HCT116 (cell line): ENCODE measurements at regions not wholly inside any gene's neighbourhood (a gene's known extent, or its start where the extent isn't known, plus 50 kb on each side); places are given as distances from the start of the nearest gene placed in this dataset.

Experiments
- ATAC-seq: fragments of 200-7000 bp; cut with Tn5 transposase; 2 replicates; pipeline ENCODE4 v1.9.1; 2020; ENCODE audit warnings: mild to moderate bottlenecking, moderate library complexity
- BruUV-seq: library from RNA; stranded (reverse); fragments of 400-500 nt; replicated peaks from 2 replicates; lab custom pipeline; 2021; lab: Mats Ljungman, UMichigan
- CTCF ChIA-PET: fragments of 300-600 bp; sonication (Branson Sonifier 250); formaldehyde crosslinking; loops from one replicate; lab custom pipeline; 2021; ENCODE audit warnings: antibody characterized with exemption; lab: Charles Lee
- POLR2A ChIA-PET: fragments of 300-600, 350-600 bp; sonication (Branson Sonifier 250); formaldehyde crosslinking; loops from one replicate; lab custom pipeline; 2021; ENCODE audit warnings: antibody characterized with exemption; lab: Charles Lee
- RAD21 ChIA-PET, 2 experiments: fragments of 300-600 bp; sonication (Branson Sonifier 250); formaldehyde crosslinking; loops; one replicate each; lab custom pipeline; 2023; ENCODE audit warnings: low total read pairs in 2 of 2; ENCODE audit not compliant: uncharacterized antibody in 2 of 2, unreplicated experiment in 2 of 2, low non-redundant PET in 1 of 2; lab: Charles Lee
- DNase-seq: peaks from one replicate; pipeline ENCODE4 v3.0.0-alpha.2; 2010; ENCODE audit warnings: low read depth, low spot score
- H2AFZ ChIP-seq: fragments of 200-600 bp; shearing (Covaris generic), sonication (generic); 2 replicates; pipeline ENCODE4 v1.6.1; 2017; ENCODE audit warnings: low read depth, mixed run types, mixed read lengths, antibody characterized with exemption, low read length; ENCODE audit not compliant: poor library complexity, severe bottlenecking
- H3K27ac ChIP-seq: 2 replicates; pipeline ENCODE4 v1.5.1; 2012; ENCODE audit warnings: low read depth, low read length
- H3K27me3 ChIP-seq: fragments of 200-600 bp; sonication (generic); 2 replicates; pipeline ENCODE4 v1.6.1; 2016; ENCODE audit warnings: mixed run types, low read length, mixed read lengths; ENCODE audit not compliant: insufficient read depth
- H3K36me3 ChIP-seq, 2 experiments: fragments of 200-500 bp in 1 of 2; fragments of 200-600 bp in 1 of 2; sonication (Bioruptor generic) in 1 of 2; sonication (generic) in 1 of 2; 2 replicates each; pipeline versions ENCODE4 v1.5.1 to v1.6.1; 2014 to 2016; ENCODE audit warnings: low read length in 2 of 2, inconsistent platforms in 1 of 2, mixed read lengths in 1 of 2, mixed run types in 1 of 2; ENCODE audit not compliant: insufficient read depth in 2 of 2, control insufficient read depth in 1 of 2
- H3K4me1 ChIP-seq, 2 experiments: fragments of 200-600 bp in 1 of 2; sonication (generic) in 1 of 2; 2 replicates each; pipeline versions ENCODE4 v1.5.1 to v1.6.1; 2012 to 2017; ENCODE audit warnings: low read length in 2 of 2, inconsistent platforms in 1 of 2, mild to moderate bottlenecking in 1 of 2, mixed read lengths in 1 of 2, mixed run types in 1 of 2, moderate library complexity in 1 of 2; ENCODE audit not compliant: insufficient read depth in 2 of 2, control insufficient read depth in 1 of 2
- H3K4me2 ChIP-seq: fragments of 200-600 bp; sonication (generic); 2 replicates; pipeline ENCODE4 v1.6.1; 2017; ENCODE audit warnings: mixed run types, low read length, mixed read lengths
- H3K4me3 ChIP-seq, 2 experiments: fragments of 200-600 bp in 1 of 2; sonication (generic) in 1 of 2; replicated peaks in 1 of 2; 2 replicates each; pipeline ENCODE4 v1.5.1; 2011 to 2016; ENCODE audit warnings: low read length in 2 of 2, control low read depth in 1 of 2, low read depth in 1 of 2, mild to moderate bottlenecking in 1 of 2, mixed read lengths in 1 of 2, mixed run types in 1 of 2
- H3K79me2 ChIP-seq: fragments of 200-600 bp; sonication (generic); 2 replicates; pipeline ENCODE4 v1.6.1; 2017; ENCODE audit warnings: mild to moderate bottlenecking, mixed run types, low read length, moderate library complexity, mixed read lengths; ENCODE audit not compliant: insufficient read depth
- H3K9ac ChIP-seq: fragments of 200-600 bp; sonication (generic); 2 replicates; pipeline ENCODE4 v1.6.1; 2016; ENCODE audit warnings: low read length, mixed read lengths
- H3K9me2 ChIP-seq: fragments of 200-600 bp; sonication (generic), shearing (Covaris generic); 2 replicates; pipeline ENCODE4 v1.6.1; 2017; ENCODE audit warnings: mixed run types, mild to moderate bottlenecking, moderate library complexity; ENCODE audit not compliant: insufficient read depth
- H3K9me3 ChIP-seq, 2 experiments: fragments of 200-500 bp in 1 of 2; fragments of 200-600 bp in 1 of 2; sonication (Bioruptor generic) in 1 of 2; sonication (generic) in 1 of 2; 2 replicates each; pipeline ENCODE4 v1.6.1; 2014 to 2017; ENCODE audit warnings: low read length in 2 of 2, mixed read lengths in 2 of 2, inconsistent platforms in 1 of 2, low read depth in 1 of 2, mild to moderate bottlenecking in 1 of 2, mixed run types in 1 of 2, moderate library complexity in 1 of 2; ENCODE audit not compliant: control insufficient read depth in 1 of 2, insufficient read depth in 1 of 2
- H4K20me1 ChIP-seq: fragments of 200-600 bp; sonication (generic), shearing (Covaris generic); 2 replicates; pipeline ENCODE4 v1.6.1; 2017; ENCODE audit warnings: mixed run types, mild to moderate bottlenecking, moderate library complexity; ENCODE audit not compliant: insufficient read depth
- CBX3 ChIP-seq: IDR thresholded peaks from 2 replicates; pipeline ENCODE4 v1.6.1; 2012; ENCODE audit warnings: low read depth
- CEBPB ChIP-seq: IDR thresholded peaks from 2 replicates; pipeline ENCODE4 v1.6.1; 2012; ENCODE audit warnings: low read depth
- EGR1 ChIP-seq: IDR thresholded peaks from 2 replicates; pipeline ENCODE4 v1.6.1; 2012; ENCODE audit warnings: low read depth
- ELF1 ChIP-seq: IDR thresholded peaks from 2 replicates; pipeline ENCODE4 v1.6.1; 2012; ENCODE audit warnings: low read depth, borderline replicate concordance
- EZH2 ChIP-seq: fragments of 200-600 bp; sonication (generic); IDR thresholded peaks from 2 replicates; pipeline ENCODE4 v1.6.1; 2017; ENCODE audit warnings: antibody characterized with exemption, mixed run types
- EZH2phosphoT487 ChIP-seq: fragments of 200-600 bp; IDR thresholded peaks from 2 replicates; pipeline ENCODE4 v1.6.1; 2018; ENCODE audit warnings: antibody characterized with exemption, borderline replicate concordance
- JUND ChIP-seq: IDR thresholded peaks from 2 replicates; pipeline ENCODE4 v1.6.1; 2012
- POLR2A ChIP-seq: IDR thresholded peaks from 2 replicates; pipeline ENCODE4 v1.7.0; 2011; ENCODE audit warnings: borderline replicate concordance; ENCODE audit not compliant: insufficient read depth, insufficient read length; ENCODE audit errors: extremely low read depth
- RAD21 ChIP-seq: IDR thresholded peaks from 2 replicates; pipeline ENCODE4 v1.6.1; 2012; ENCODE audit warnings: low read depth, mild to moderate bottlenecking
- SIN3A ChIP-seq: IDR thresholded peaks from 2 replicates; pipeline ENCODE4 v1.6.1; 2012; ENCODE audit warnings: low read depth
- SP1 ChIP-seq: IDR thresholded peaks from 2 replicates; pipeline ENCODE4 v1.6.1; 2012; ENCODE audit warnings: low read depth
- TCF7L2 ChIP-seq: IDR thresholded peaks from 2 replicates; pipeline ENCODE4 v1.7.0; 2011; ENCODE audit warnings: borderline replicate concordance, inconsistent platforms; ENCODE audit not compliant: insufficient read depth, insufficient read length; ENCODE audit errors: extremely low read depth
- YY1 ChIP-seq: IDR thresholded peaks from 2 replicates; pipeline ENCODE4 v1.6.1; 2011; ENCODE audit warnings: low read length, low read depth, moderate library complexity, mild to moderate bottlenecking; ENCODE audit not compliant: insufficient replicate concordance; ENCODE audit errors: extremely low read depth
- ZFX ChIP-seq: fragments of 450-650 bp; IDR thresholded peaks from 2 replicates; pipeline ENCODE4 v1.6.1; 2017
- ZNF274 ChIP-seq: fragments of 200-500 bp; sonication (Bioruptor generic); IDR thresholded peaks from 2 replicates; pipeline ENCODE4 v1.6.1; 2014; ENCODE audit warnings: mild to moderate bottlenecking, low read depth, low read length, inconsistent platforms
- intact Hi-C: fragments of 100-400 bp; cut with micrococcal nuclease; formaldehyde crosslinking; loops from 2 replicates; pipeline ENCODE4 v1.10.0; 2022
- TF ChIP-seq, protein P1 (sequence below): IDR thresholded peaks from 2 replicates; pipeline ENCODE4 v1.6.1; 2012
- TF ChIP-seq, protein P2 (sequence below): IDR thresholded peaks from 2 replicates; pipeline ENCODE4 v1.6.1; 2011; ENCODE audit warnings: mild to moderate bottlenecking, low read length, moderate library complexity; ENCODE audit not compliant: insufficient replicate concordance; ENCODE audit errors: extremely low read depth
- TF ChIP-seq, protein P3 (sequence below), 3 experiments: fragments of 200-600 bp in 1 of 3; sonication (generic) in 1 of 3; IDR thresholded peaks in 2 of 3; conservative IDR thresholded peaks in 1 of 3; 2 replicates each; pipeline ENCODE4 v1.5.1; 2012 to 2017; ENCODE audit warnings: low read depth in 2 of 3, low read length in 2 of 3, antibody characterized with exemption in 1 of 3, borderline replicate concordance in 1 of 3, control low read depth in 1 of 3, mild to moderate bottlenecking in 1 of 3, mixed read lengths in 1 of 3, mixed run types in 1 of 3, moderate library complexity in 1 of 3; ENCODE audit not compliant: insufficient read depth in 1 of 3
- TF ChIP-seq, protein P4 (sequence below): IDR thresholded peaks from 2 replicates; pipeline ENCODE4 v1.6.1; 2012

DNA sequence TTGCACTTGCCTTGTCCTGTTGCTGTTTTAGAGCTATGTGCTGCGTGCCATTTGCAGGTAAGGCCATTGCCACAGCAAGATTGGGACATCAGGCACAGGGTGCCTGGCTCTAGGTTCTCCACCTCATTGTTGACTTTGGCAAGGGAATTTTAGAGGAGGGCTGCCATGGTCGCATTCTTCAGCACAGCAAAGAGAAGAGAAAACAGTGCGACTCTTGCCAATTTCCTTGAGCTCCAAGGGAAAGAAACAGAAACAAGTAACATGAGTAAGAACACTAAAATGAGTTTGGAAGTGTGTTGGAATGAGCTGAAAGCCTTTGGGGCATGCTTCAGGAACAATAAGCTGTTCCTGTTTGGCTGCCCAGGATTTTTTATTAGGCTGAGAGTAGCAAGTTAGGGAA is 188.1 kb upstream of the IL12B start:
- Histone ChIP-seq H3K4me1 (peaks cover 0 to 11% of the 10 kb centered on the region in 2 experiments; a peak in 2 of 4 replicates), H3K4me3 (no peak overlapping the region), H3K9ac (no peak overlapping the region), H2AFZ (no peak overlapping the region), H3K27ac (no peak overlapping the region), H4K20me1 (no peaks in the 10 kb centered on the region), H3K36me3 (no peaks in the 10 kb centered on the region), H3K79me2 (no peaks in the 10 kb centered on the region), H3K9me3 (no peaks in the 10 kb centered on the region), H3K27me3 (no peaks in the 10 kb centered on the region), H3K4me2 (no peak overlapping the region), H3K9me2 (no peaks in the 10 kb centered on the region)
- intact Hi-C loops: loop anchor here (5.0 kb wide), 1 partner anchor 164 kb away; no protein-coding TSS in a partner anchor
- TF ChIP-seq ZFX: no peak
- TF ChIP-seq EZH2: no peak
- TF ChIP-seq, protein P1, sequence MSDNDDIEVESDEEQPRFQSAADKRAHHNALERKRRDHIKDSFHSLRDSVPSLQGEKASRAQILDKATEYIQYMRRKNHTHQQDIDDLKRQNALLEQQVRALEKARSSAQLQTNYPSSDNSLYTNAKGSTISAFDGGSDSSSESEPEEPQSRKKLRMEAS: no peak
- ChIA-PET CTCF (interaction anchor here (1.3 kb wide), 1 partner anchor 15 kb away, joined by 3 read pairs; no protein-coding TSS in a partner anchor), RAD21 (no interaction called here), POLR2A (no interaction called here)
- BruUV-seq: no TSS peak
- DNase-seq (no peak), ATAC-seq (no peak)

DNA sequence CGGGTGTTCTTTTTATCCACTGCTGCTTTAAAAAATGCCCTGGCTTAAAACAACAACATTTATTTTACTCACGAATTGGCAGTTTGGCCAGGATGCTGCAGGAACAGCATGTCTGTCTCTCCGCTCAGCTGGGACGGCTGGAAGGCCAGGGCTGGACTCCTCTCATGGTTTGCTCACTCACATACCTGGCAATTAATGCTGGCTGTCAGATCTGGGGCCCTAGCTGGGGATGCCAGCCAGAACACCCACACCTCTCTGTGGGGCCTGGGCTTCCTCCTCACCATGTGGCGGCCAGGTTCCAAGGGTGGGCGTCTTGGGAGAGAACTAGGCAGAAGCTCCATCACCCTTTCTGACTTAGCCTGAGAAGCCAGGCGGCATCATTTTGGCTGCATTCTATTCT is 189.1 kb upstream of the IL12B start:
- no TSS peak for BruUV-seq
- intact Hi-C loops: loop anchor here (5.0 kb wide), 1 partner anchor 163 kb away; no protein-coding TSS in a partner anchor
- Histone ChIP-seq H3K9me2 (no peaks in the 10 kb centered on the region), H3K4me3 (no peak overlapping the region), H3K27me3 (no peaks in the 10 kb centered on the region), H3K4me2 (no peak overlapping the region), H3K4me1 (peaks cover 0 to 11% of the 10 kb centered on the region in 2 experiments; a peak in 2 of 4 replicates), H3K79me2 (no peaks in the 10 kb centered on the region), H3K36me3 (no peaks in the 10 kb centered on the region), H3K27ac (no peak overlapping the region), H3K9ac (no peak overlapping the region), H3K9me3 (no peaks in the 10 kb centered on the region), H2AFZ (no peak overlapping the region), H4K20me1 (no peaks in the 10 kb centered on the region)
- POLR2A ChIA-PET: no interaction called here
- DNase-seq: no peak
- ATAC-seq: no peak
- RAD21 ChIA-PET: no interaction called here
- CTCF ChIA-PET: no interaction called here
- no peak for TF ChIP-seq EZH2phosphoT487
- no peak for TF ChIP-seq YY1
- TF ChIP-seq ELF1: no peak
- TF ChIP-seq RAD21: no peak
- TF ChIP-seq CEBPB: no peak
- TF ChIP-seq CBX3: no peak
- TF ChIP-seq EGR1: no peak
- TF ChIP-seq, protein P2, sequence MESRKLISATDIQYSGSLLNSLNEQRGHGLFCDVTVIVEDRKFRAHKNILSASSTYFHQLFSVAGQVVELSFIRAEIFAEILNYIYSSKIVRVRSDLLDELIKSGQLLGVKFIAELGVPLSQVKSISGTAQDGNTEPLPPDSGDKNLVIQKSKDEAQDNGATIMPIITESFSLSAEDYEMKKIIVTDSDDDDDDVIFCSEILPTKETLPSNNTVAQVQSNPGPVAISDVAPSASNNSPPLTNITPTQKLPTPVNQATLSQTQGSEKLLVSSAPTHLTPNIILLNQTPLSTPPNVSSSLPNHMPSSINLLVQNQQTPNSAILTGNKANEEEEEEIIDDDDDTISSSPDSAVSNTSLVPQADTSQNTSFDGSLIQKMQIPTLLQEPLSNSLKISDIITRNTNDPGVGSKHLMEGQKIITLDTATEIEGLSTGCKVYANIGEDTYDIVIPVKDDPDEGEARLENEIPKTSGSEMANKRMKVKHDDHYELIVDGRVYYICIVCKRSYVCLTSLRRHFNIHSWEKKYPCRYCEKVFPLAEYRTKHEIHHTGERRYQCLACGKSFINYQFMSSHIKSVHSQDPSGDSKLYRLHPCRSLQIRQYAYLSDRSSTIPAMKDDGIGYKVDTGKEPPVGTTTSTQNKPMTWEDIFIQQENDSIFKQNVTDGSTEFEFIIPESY: no peak
- TF ChIP-seq EZH2: no peak
- TF ChIP-seq SP1: no peak
- TF ChIP-seq JUND: no peak
- TF ChIP-seq ZNF274: no peak
- TF ChIP-seq, protein P3, sequence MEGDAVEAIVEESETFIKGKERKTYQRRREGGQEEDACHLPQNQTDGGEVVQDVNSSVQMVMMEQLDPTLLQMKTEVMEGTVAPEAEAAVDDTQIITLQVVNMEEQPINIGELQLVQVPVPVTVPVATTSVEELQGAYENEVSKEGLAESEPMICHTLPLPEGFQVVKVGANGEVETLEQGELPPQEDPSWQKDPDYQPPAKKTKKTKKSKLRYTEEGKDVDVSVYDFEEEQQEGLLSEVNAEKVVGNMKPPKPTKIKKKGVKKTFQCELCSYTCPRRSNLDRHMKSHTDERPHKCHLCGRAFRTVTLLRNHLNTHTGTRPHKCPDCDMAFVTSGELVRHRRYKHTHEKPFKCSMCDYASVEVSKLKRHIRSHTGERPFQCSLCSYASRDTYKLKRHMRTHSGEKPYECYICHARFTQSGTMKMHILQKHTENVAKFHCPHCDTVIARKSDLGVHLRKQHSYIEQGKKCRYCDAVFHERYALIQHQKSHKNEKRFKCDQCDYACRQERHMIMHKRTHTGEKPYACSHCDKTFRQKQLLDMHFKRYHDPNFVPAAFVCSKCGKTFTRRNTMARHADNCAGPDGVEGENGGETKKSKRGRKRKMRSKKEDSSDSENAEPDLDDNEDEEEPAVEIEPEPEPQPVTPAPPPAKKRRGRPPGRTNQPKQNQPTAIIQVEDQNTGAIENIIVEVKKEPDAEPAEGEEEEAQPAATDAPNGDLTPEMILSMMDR (IDR thresholded peaks at IDR 0.05 in 2 of 3, conservative IDR thresholded peaks at IDR 0.05 in 1 of 3; ENCODE audit: borderline replicate concordance in 1 of 3, insufficient read depth in 1 of 3, low read depth in 2 of 3, low read length in 2 of 3): no peak
- no peak for TF ChIP-seq POLR2A
- no peak for TF ChIP-seq TCF7L2
- TF ChIP-seq, protein P4, sequence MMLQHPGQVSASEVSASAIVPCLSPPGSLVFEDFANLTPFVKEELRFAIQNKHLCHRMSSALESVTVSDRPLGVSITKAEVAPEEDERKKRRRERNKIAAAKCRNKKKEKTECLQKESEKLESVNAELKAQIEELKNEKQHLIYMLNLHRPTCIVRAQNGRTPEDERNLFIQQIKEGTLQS: no peak
- TF ChIP-seq SIN3A: no peak
